Karpas-422 (cell line): ENCODE measurements at regions not wholly inside any gene's neighbourhood (a gene's known extent, or its start where the extent isn't known, plus 50 kb on each side); places are given as distances from the start of the nearest gene placed in this dataset.

Experiments
- DNase-seq: peaks from one replicate; pipeline ENCODE4 v3.0.0-alpha.2; 2015
- H2AFZ ChIP-seq: fragments of 200-600 bp; sonication (generic); 2 replicates; pipeline ENCODE4 v1.6.1; 2014; ENCODE audit warnings: antibody characterized with exemption, low read length, mixed read lengths
- H3K27ac ChIP-seq: fragments of 200-600 bp; sonication (generic); 2 replicates; pipeline ENCODE4 v1.5.1; 2014; ENCODE audit warnings: mild to moderate bottlenecking, low read length, moderate library complexity
- H3K27me3 ChIP-seq: fragments of 200-600 bp; sonication (generic); 2 replicates; pipeline ENCODE4 v1.6.1; 2014; ENCODE audit warnings: low read length, mixed read lengths
- H3K36me3 ChIP-seq: fragments of 200-600 bp; sonication (generic); 2 replicates; pipeline ENCODE4 v1.6.1; 2014; ENCODE audit warnings: low read length, mixed read lengths; ENCODE audit not compliant: insufficient read depth
- H3K4me1 ChIP-seq: fragments of 200-600 bp; sonication (generic); 2 replicates; pipeline ENCODE4 v1.6.1; 2014; ENCODE audit warnings: mild to moderate bottlenecking, low read length, mixed read lengths
- H3K4me2 ChIP-seq: fragments of 200-600 bp; sonication (generic); 2 replicates; pipeline ENCODE4 v1.6.1; 2014; ENCODE audit warnings: low read length, low read depth, mild to moderate bottlenecking; ENCODE audit not compliant: poor library complexity, severe bottlenecking
- H3K4me3 ChIP-seq: fragments of 200-600 bp; sonication (generic); 2 replicates; pipeline ENCODE4 v1.5.1; 2014; ENCODE audit warnings: mild to moderate bottlenecking, antibody characterized with exemption, low read length, mixed read lengths
- H3K79me2 ChIP-seq: fragments of 200-600 bp; sonication (generic); 2 replicates; pipeline ENCODE4 v1.6.1; 2014; ENCODE audit warnings: mild to moderate bottlenecking, low read length, mixed read lengths
- H3K9ac ChIP-seq: fragments of 200-600 bp; sonication (generic); 2 replicates; pipeline ENCODE4 v1.6.0; 2014; ENCODE audit warnings: low read length
- H3K9me2 ChIP-seq: fragments of 200-600 bp; sonication (generic), shearing (Covaris generic); replicated peaks from 2 replicates; pipeline ENCODE4 v1.6.0; 2014; ENCODE audit warnings: mild to moderate bottlenecking, low read length, moderate library complexity; ENCODE audit not compliant: insufficient read depth
- H3K9me3 ChIP-seq: fragments of 300-700, 200-600 bp; sonication (generic); 2 replicates; pipeline ENCODE4 v1.6.1; 2014; ENCODE audit warnings: low read length, mixed read lengths
- H4K20me1 ChIP-seq: fragments of 200-600 bp; sonication (generic); 2 replicates; pipeline ENCODE4 v1.6.1; 2014; ENCODE audit warnings: mild to moderate bottlenecking, antibody characterized with exemption, low read length, low read depth; ENCODE audit not compliant: insufficient read depth

DNA sequence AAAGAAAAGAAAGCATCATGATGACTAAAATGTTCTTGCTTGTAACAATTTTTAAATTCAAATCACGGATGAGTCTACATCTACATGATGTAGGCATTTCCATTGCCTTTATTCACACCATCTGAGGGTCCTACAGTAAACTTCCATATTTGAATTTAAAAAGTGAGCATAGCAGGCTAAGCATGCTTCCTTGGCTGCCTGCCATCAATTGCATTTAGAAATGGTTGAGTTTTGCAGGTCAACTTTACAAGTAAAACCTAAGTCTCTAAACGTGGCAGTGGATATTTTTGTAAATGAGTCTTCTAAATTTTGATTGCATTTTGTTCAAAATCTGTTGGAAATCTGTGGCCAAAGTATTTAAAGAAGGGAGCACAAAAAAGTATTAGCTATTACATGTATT, 136.5 kb upstream of the PTCH1 start:
- Histone ChIP-seq H3K27me3 (no peaks in the 10 kb centered on the region), H3K4me1 (no peaks in the 10 kb centered on the region), H3K9me3 (no peaks in the 10 kb centered on the region), H3K36me3 (no peaks in the 10 kb centered on the region), H3K4me3 (no peak overlapping the region), H3K9ac (no peak overlapping the region), H2AFZ (no peak overlapping the region), H3K79me2 (no peaks in the 10 kb centered on the region), H3K27ac (no peak overlapping the region), H3K9me2 (no peaks in the 10 kb centered on the region), H4K20me1 (no peaks in the 10 kb centered on the region), H3K4me2 (no peak overlapping the region)
- DNase-seq, result no peak

DNA sequence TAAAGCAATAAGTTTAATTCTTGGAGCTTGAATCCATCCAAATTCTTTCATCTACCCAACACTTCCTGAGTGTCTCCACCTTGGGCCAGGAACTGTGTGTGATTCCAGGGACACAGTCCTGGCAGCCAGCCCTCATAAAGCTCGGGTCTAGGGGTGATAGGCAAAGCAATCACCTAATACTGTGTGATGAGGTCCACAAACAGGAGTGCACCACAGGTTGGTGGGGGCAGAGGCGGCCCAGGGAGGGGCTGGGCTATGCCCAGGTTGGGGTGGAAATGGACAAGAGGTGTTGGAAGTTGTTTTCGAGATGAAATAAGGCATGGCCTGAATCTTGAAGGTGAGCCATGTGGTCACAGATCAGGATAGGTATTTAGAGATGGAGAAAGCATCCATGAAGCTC, 133.9 kb upstream of the PTCH1 start:
- no peak for DNase-seq
- Histone ChIP-seq H3K27me3 (no peaks in the 10 kb centered on the region), H3K79me2 (no peaks in the 10 kb centered on the region), H3K27ac (no peak overlapping the region), H2AFZ (no peak overlapping the region), H3K9me3 (no peaks in the 10 kb centered on the region), H3K36me3 (no peaks in the 10 kb centered on the region), H3K9me2 (no peaks in the 10 kb centered on the region), H3K4me3 (no peak overlapping the region), H4K20me1 (no peaks in the 10 kb centered on the region), H3K9ac (no peak overlapping the region), H3K4me1 (no peaks in the 10 kb centered on the region), H3K4me2 (no peak overlapping the region)

DNA sequence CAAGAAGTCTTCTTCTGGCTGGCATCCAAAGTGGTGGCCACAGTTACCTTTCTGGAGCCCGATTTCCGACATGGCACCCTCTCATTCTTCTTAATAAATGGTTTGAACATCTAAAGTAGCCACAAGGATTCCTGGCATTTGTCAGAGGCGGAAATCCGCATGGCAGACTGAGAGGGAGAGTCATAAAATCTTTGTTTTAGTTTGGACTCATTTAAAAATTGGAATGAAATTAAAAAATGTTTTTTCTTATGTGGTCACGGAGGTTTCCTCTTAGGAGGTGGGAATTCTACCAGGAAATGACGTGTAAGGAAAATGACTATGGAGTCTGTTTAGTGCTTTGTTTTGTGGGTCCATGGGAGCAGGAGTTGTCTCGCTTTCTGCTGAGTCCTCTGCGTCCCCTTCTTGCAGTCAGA, 133.0 kb upstream of the PTCH1 start:
- H3K4me2 ChIP-seq, result no peak overlapping the region
- no peak overlapping the region for H3K27ac ChIP-seq
- no peak overlapping the region for H3K9ac ChIP-seq
- H3K36me3 ChIP-seq, result no peaks in the 10 kb centered on the region
- H3K4me3 ChIP-seq, result no peak overlapping the region
- DNase-seq, result no peak
- no peaks in the 10 kb centered on the region for H3K9me3 ChIP-seq
- H3K27me3 ChIP-seq, result no peaks in the 10 kb centered on the region
- no peaks in the 10 kb centered on the region for H4K20me1 ChIP-seq
- no peak overlapping the region for H2AFZ ChIP-seq
- no peaks in the 10 kb centered on the region for H3K9me2 ChIP-seq
- no peaks in the 10 kb centered on the region for H3K4me1 ChIP-seq
- no peaks in the 10 kb centered on the region for H3K79me2 ChIP-seq

DNA sequence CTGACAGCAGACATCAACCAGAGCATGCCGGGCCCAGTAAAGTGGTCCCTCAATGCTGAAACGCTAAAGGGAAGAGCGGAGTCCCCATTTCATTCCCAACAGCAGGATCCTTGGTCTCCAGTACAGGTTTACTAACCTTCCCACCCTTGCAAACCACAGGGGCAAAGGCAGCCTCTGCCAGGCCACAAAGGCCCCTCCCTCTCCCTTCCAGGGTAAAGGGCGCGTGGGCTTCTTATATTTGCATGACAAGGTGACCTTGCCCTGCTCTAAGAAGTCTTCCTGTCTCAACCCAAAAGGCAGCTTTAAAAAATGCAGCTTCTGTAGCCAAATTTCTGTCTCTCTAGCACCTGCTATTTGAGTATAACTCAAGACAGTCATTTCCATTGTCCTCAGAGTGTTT, 131.5 kb upstream of the PTCH1 start:
- Histone ChIP-seq H3K27me3 (no peaks in the 10 kb centered on the region), H3K27ac (no peak overlapping the region), H3K4me1 (no peaks in the 10 kb centered on the region), H3K9me3 (no peaks in the 10 kb centered on the region), H3K79me2 (no peaks in the 10 kb centered on the region), H3K4me2 (no peak overlapping the region), H3K36me3 (no peaks in the 10 kb centered on the region), H4K20me1 (no peaks in the 10 kb centered on the region), H3K9ac (no peak overlapping the region), H3K9me2 (no peaks in the 10 kb centered on the region), H3K4me3 (no peak overlapping the region), H2AFZ (no peak overlapping the region)
- DNase-seq, result no peak

DNA sequence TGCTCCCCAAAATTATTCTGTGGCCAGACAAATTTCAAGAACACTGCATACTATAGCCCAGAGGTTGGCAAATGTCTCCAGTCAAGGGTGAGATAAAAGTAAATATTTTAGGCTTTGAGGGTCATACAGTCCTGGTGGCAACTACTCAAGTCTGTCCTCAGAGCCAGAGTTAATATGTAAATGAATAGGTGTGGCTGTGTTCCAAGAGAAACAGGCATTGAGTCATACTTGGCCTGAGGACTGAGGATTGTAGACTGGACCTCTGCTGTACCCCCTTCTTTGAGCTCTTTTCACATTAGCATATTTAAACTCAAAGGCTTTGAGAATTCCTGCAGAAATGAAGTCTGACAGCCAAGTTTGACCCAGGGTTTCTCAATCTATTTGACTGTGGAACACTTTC, 129.2 kb upstream of the PTCH1 start:
- no peaks in the 10 kb centered on the region for H3K79me2 ChIP-seq
- H3K36me3 ChIP-seq, result no peaks in the 10 kb centered on the region
- no peak overlapping the region for H3K9ac ChIP-seq

DNA sequence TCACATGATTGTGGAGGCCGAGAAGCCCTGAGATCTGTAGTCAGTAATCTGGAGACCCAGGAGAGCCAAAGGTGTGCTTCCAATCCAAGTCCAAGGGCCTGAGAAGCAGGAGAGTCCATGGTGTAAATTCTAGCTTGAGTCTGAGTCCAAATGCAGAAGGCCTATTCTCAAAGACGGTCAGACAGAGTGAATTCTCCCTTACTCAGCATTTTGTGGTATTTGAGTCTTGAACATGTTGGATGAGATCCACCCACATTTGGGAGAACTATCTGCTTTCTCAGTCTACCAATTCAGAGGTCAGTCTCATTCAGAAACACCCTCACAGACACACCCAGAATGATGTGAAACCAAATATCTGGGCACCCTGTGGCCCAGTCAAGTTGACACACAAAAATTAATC, 128.8 kb upstream of the PTCH1 start:
- H4K20me1 ChIP-seq, result no peaks in the 10 kb centered on the region
- H3K4me3 ChIP-seq, result no peak overlapping the region
- no peaks in the 10 kb centered on the region for H3K4me1 ChIP-seq
- H3K9me3 ChIP-seq, result no peaks in the 10 kb centered on the region
- H3K79me2 ChIP-seq, result no peaks in the 10 kb centered on the region
- no peaks in the 10 kb centered on the region for H3K36me3 ChIP-seq
- no peaks in the 10 kb centered on the region for H3K27me3 ChIP-seq
- no peaks in the 10 kb centered on the region for H3K9me2 ChIP-seq
- no peak overlapping the region for H3K9ac ChIP-seq
- no peak for DNase-seq
- H3K27ac ChIP-seq, result no peak overlapping the region
- no peak overlapping the region for H3K4me2 ChIP-seq
- no peak overlapping the region for H2AFZ ChIP-seq

More for the DNA sequence above, 129.2 kb upstream of the PTCH1 start:
- DNase-seq, result no peak
- Histone ChIP-seq H4K20me1 (no peaks in the 10 kb centered on the region), H3K9me2 (no peaks in the 10 kb centered on the region), H3K27ac (no peak overlapping the region), H3K9me3 (no peaks in the 10 kb centered on the region), H3K27me3 (no peaks in the 10 kb centered on the region), H3K4me3 (no peak overlapping the region), H3K4me1 (no peaks in the 10 kb centered on the region), H2AFZ (no peak overlapping the region), H3K4me2 (no peak overlapping the region)

DNA sequence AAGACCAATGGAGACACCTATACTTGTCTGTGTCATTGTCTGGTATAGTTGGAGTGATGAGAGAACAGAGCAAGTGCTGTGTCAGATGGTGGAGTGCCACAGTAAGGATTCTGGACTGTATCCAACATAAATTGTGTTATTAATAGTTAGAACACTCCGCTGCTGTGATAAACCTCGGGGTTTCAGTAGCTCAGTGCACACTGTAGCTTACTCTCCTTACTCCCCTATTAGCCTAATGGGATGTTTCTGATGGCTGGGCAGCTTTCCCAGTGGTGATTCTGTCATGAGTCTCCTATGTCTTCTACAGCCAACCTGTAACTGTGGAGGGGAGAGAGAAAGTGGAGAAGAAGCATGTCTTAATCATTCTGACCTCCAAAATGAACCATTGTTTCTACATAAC, 127.6 kb upstream of the PTCH1 start:
- DNase-seq, result no peak
- Histone ChIP-seq H3K9me3 (no peaks in the 10 kb centered on the region), H3K4me3 (no peak overlapping the region), H2AFZ (no peak overlapping the region), H3K79me2 (no peaks in the 10 kb centered on the region), H4K20me1 (no peaks in the 10 kb centered on the region), H3K4me2 (no peak overlapping the region), H3K27me3 (no peaks in the 10 kb centered on the region), H3K9me2 (no peaks in the 10 kb centered on the region), H3K27ac (no peak overlapping the region), H3K36me3 (no peaks in the 10 kb centered on the region), H3K4me1 (no peaks in the 10 kb centered on the region), H3K9ac (no peak overlapping the region)

DNA sequence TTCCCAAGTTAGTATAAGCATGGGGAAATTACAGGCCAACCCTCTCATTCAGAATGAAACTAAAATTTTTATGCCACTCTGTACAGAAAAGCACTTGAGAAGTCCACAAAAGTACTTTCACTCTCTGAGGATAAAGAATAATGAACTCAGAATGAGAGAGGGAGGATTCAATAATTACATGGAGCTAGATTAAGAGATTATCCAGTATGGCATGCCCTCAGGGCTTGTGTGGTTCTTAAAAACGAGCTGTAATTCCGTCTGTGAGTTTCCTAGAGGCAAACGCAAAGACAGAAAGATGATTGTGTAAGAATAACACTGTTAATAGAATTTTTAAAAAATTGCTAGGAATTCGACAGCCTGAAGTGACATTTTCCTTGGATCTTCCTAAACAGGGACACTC, 126.8 kb upstream of the PTCH1 start:
- Histone ChIP-seq H3K9ac (no peak overlapping the region), H3K9me3 (no peaks in the 10 kb centered on the region), H3K27ac (no peak overlapping the region), H3K79me2 (no peaks in the 10 kb centered on the region), H3K4me3 (no peak overlapping the region), H3K36me3 (no peaks in the 10 kb centered on the region), H3K4me2 (no peak overlapping the region), H3K4me1 (no peaks in the 10 kb centered on the region), H4K20me1 (no peaks in the 10 kb centered on the region), H2AFZ (no peak overlapping the region), H3K9me2 (no peaks in the 10 kb centered on the region), H3K27me3 (no peaks in the 10 kb centered on the region)
- DNase-seq, result no peak

DNA sequence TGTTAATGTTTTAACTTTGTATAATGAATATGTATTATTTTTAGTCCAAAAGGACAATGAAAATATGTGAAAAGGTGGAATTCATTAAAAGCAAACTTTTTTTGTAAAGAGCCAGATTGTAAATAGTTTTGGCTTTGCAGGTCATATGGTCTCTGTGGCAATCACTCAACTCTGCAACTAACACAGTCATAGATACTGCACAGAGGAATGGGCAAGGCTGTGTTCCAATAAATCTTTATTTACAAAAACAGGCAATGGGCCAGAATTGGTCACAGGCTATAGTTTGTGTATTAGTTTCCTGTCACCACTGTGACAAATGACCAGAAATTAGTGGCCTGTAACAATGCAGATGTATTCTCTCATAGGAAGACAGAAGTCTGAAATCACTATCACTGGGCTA, 125.4 kb upstream of the PTCH1 start:
- DNase-seq, result no peak
- no peaks in the 10 kb centered on the region for H3K9me2 ChIP-seq
- H3K4me2 ChIP-seq, result no peak overlapping the region
- no peak overlapping the region for H3K4me3 ChIP-seq
- no peaks in the 10 kb centered on the region for H3K36me3 ChIP-seq
- H3K27me3 ChIP-seq, result no peaks in the 10 kb centered on the region
- H2AFZ ChIP-seq, result no peak overlapping the region
- H3K27ac ChIP-seq, result no peak overlapping the region
- no peaks in the 10 kb centered on the region for H3K9me3 ChIP-seq
- no peaks in the 10 kb centered on the region for H3K4me1 ChIP-seq
- no peaks in the 10 kb centered on the region for H4K20me1 ChIP-seq
- no peak overlapping the region for H3K9ac ChIP-seq
- no peaks in the 10 kb centered on the region for H3K79me2 ChIP-seq
